ENCODE measurements at regions not wholly inside any gene's neighbourhood (a gene's known extent, or its start where the extent isn't known, plus 50 kb on each side); places are given as distances from the start of the nearest gene placed in this dataset.

- TF ChIP-seq GATA2 (IDR thresholded peaks at IDR 0.05; ENCODE audit: low read depth, low read length) (no peak), GATA3 (IDR thresholded peaks at IDR 0.05; ENCODE audit: low read depth, low read length) (no peak)
Observed at GRCh38 chr1:82924666-82925065, 1074.3 kb downstream of the TTLL7 start.
